GM18507 (cell line): ENCODE measurements at regions not wholly inside any gene's neighbourhood (a gene's known extent, or its start where the extent isn't known, plus 50 kb on each side); places are given as distances from the start of the nearest gene placed in this dataset.
A peak's percentile ranks its signal among the peaks of the same experiment; 100 is the strongest.

Experiments used
- DNase-seq: peaks from one replicate; pipeline ENCODE4 v3.0.0; 2011; ENCODE audit warnings: low read depth; ENCODE audit not compliant: insufficient read length; ENCODE audit errors: extremely low spot score
- FAIRE-seq: peaks from 2 replicates; lab custom pipeline; 2011; peaks lifted over from hg19 to GRCh38; lab: Jason Lieb, UNC

- FAIRE-seq (no peak), DNase-seq (no peak)
Observed at GRCh38 chr9:16025627-16026026, 472.8 kb downstream of the CCDC171 start.

- FAIRE-seq: no peak
Observed at GRCh38 chr9:16026886-16027285, 474.0 kb downstream of the CCDC171 start.

GRCh38 chr9:16028548-16028947 is 475.7 kb downstream of the CCDC171 start:
- no peak for FAIRE-seq

More at GRCh38 chr9:16026886-16027285, 474.0 kb downstream of the CCDC171 start:
- no peak for DNase-seq

GRCh38 chr9:16029046-16029615 is 476.3 kb downstream of the CCDC171 start:
- FAIRE-seq (no peak), DNase-seq (no peak)

More at GRCh38 chr9:16028548-16028947, 475.7 kb downstream of the CCDC171 start:
- DNase-seq: no peak

GRCh38 chr9:16029796-16030363 is 477.0 kb downstream of the CCDC171 start:
- DNase-seq: no peak
- no peak for FAIRE-seq

GRCh38 chr9:16030528-16031185 is 477.8 kb downstream of the CCDC171 start:
- DNase-seq (no peak), FAIRE-seq (peak; percentile 49)

- DNase-seq: no peak
- no peak for FAIRE-seq
Observed at GRCh38 chr9:16031486-16031885, 478.6 kb downstream of the CCDC171 start.

GRCh38 chr9:16031971-16032370 is 479.1 kb downstream of the CCDC171 start:
- FAIRE-seq: no peak
- no peak for DNase-seq

- DNase-seq (no peak), FAIRE-seq (no peak)
Observed at GRCh38 chr9:16032799-16033198, 480.0 kb downstream of the CCDC171 start.

GRCh38 chr9:16033253-16033652 is 480.4 kb downstream of the CCDC171 start:
- FAIRE-seq: no peak

GRCh38 chr9:16033921-16034691 is 481.3 kb downstream of the CCDC171 start:
- no peak for FAIRE-seq
- no peak for DNase-seq

More at GRCh38 chr9:16033253-16033652, 480.4 kb downstream of the CCDC171 start:
- no peak for DNase-seq

GRCh38 chr9:16039218-16039987 is 486.6 kb downstream of the CCDC171 start:
- DNase-seq (no peak), FAIRE-seq (no peak)

- DNase-seq (no peak), FAIRE-seq (no peak)
Observed at GRCh38 chr9:16039988-16040761, 487.3 kb downstream of the CCDC171 start.

- no peak for FAIRE-seq
- DNase-seq: no peak
Observed at GRCh38 chr9:16043756-16044578, 491.1 kb downstream of the CCDC171 start.

GRCh38 chr9:16044579-16044881 is 491.7 kb downstream of the CCDC171 start:
- no peak for FAIRE-seq
- no peak for DNase-seq

- DNase-seq (no peak), FAIRE-seq (no peak)
Observed at GRCh38 chr9:16045651-16046280, 492.9 kb downstream of the CCDC171 start.

GRCh38 chr9:16046713-16047112 is 493.9 kb downstream of the CCDC171 start:
- DNase-seq: no peak

GRCh38 chr9:16048129-16048528 is 495.3 kb downstream of the CCDC171 start:
- DNase-seq (no peak), FAIRE-seq (no peak)

More at GRCh38 chr9:16046713-16047112, 493.9 kb downstream of the CCDC171 start:
- no peak for FAIRE-seq
